ENCODE measurements at regions not wholly inside any gene's neighbourhood (a gene's known extent, or its start where the extent isn't known, plus 50 kb on each side); places are given as distances from the start of the nearest gene placed in this dataset.

GRCh38 chr2:144597894-144598593, 78.1 kb upstream of the ZEB2 start:
- FAIRE-seq = no peak
- no peak for TF ChIP-seq CTCF (IDR thresholded peaks at IDR 0.05; ENCODE audit: borderline replicate concordance, extremely low read depth, insufficient read depth)

GRCh38 chr2:144597388-144597787, 77.5 kb upstream of the ZEB2 start:
- TF ChIP-seq CTCF (IDR thresholded peaks at IDR 0.05; ENCODE audit: borderline replicate concordance, extremely low read depth, insufficient read depth) = no peak
- Histone ChIP-seq H3K4me1 (ENCODE audit: control insufficient read depth in 2 of 3, insufficient read depth in 2 of 3, low read depth in 1 of 3, low read length in 3 of 3) (peaks cover 0 to 4% (median 3%) of the 10 kb centered on the region in 3 donors), H3K36me3 (ENCODE audit: control insufficient read depth in 2 of 3, insufficient read depth in 3 of 3, low read length in 3 of 3) (no peaks in the 10 kb centered on the region), H3K9me3 (ENCODE audit: control insufficient read depth in 2 of 3, insufficient read depth in 1 of 3, low read length in 3 of 3) (no peaks in the 10 kb centered on the region), H3K4me3 (ENCODE audit: low read length in 3 of 3) (no peak overlapping the region), H3K27me3 (ENCODE audit: control insufficient read depth, insufficient read depth, low read length) (no peaks in the 10 kb centered on the region), H3K27ac (ENCODE audit: low read depth in 2 of 2, low read length in 2 of 2) (no peak overlapping the region), H3K9ac (ENCODE audit: low read length in 3 of 3) (no peak overlapping the region)
- DNase-seq (no peak), FAIRE-seq (no peak)
- intact Hi-C loops (cut with DNase I) = no loop called here

More at GRCh38 chr2:144597894-144598593, 78.1 kb upstream of the ZEB2 start:
- Histone ChIP-seq H3K4me3 (ENCODE audit: low read length in 3 of 3) (no peak overlapping the region), H3K27ac (ENCODE audit: low read depth in 2 of 2, low read length in 2 of 2) (no peak overlapping the region), H3K36me3 (ENCODE audit: control insufficient read depth in 2 of 3, insufficient read depth in 3 of 3, low read length in 3 of 3) (no peaks in the 10 kb centered on the region), H3K27me3 (ENCODE audit: control insufficient read depth, insufficient read depth, low read length) (no peaks in the 10 kb centered on the region), H3K9ac (ENCODE audit: low read length in 3 of 3) (no peak overlapping the region), H3K4me1 (ENCODE audit: control insufficient read depth in 2 of 3, insufficient read depth in 2 of 3, low read depth in 1 of 3, low read length in 3 of 3) (peaks cover 0 to 4% (median 3%) of the 10 kb centered on the region in 3 donors), H3K9me3 (ENCODE audit: control insufficient read depth in 2 of 3, insufficient read depth in 1 of 3, low read length in 3 of 3) (no peaks in the 10 kb centered on the region)
- no peak for DNase-seq
- intact Hi-C loops (cut with DNase I) = no loop called here

GRCh38 chr2:144596073-144596871, 76.4 kb upstream of the ZEB2 start:
- intact Hi-C loops (cut with DNase I) = no loop called here
- DNase-seq = peak in 3 of 5 donors; percentile 15 to 62 (median 37)
- Histone ChIP-seq H3K9me3 (ENCODE audit: control insufficient read depth in 2 of 3, insufficient read depth in 1 of 3, low read length in 3 of 3) (no peaks in the 10 kb centered on the region), H3K4me1 (ENCODE audit: control insufficient read depth in 2 of 3, insufficient read depth in 2 of 3, low read depth in 1 of 3, low read length in 3 of 3) (peaks cover 0 to 4% (median 3%) of the 10 kb centered on the region in 3 donors), H3K27me3 (ENCODE audit: control insufficient read depth, insufficient read depth, low read length) (no peaks in the 10 kb centered on the region), H3K36me3 (ENCODE audit: control insufficient read depth in 2 of 3, insufficient read depth in 3 of 3, low read length in 3 of 3) (no peaks in the 10 kb centered on the region), H3K27ac (ENCODE audit: low read depth in 2 of 2, low read length in 2 of 2) (no peak overlapping the region), H3K9ac (ENCODE audit: low read length in 3 of 3) (no peak overlapping the region), H3K4me3 (ENCODE audit: low read length in 3 of 3) (peak overlapping the region in 1 of 3 donors; percentile 19)
- FAIRE-seq = no peak
- no peak for TF ChIP-seq CTCF (IDR thresholded peaks at IDR 0.05; ENCODE audit: borderline replicate concordance, extremely low read depth, insufficient read depth)

Data from kidney (tissue), 13 donors.